ENCODE measurements at regions not wholly inside any gene's neighbourhood (a gene's known extent, or its start where the extent isn't known, plus 50 kb on each side); places are given as distances from the start of the nearest gene placed in this dataset.
"Not testable (repeated sequence)": the region's sequence is repeated elsewhere in the genome, so short reads cannot be mapped to it uniquely, and the experiment has no call there.

DNA sequence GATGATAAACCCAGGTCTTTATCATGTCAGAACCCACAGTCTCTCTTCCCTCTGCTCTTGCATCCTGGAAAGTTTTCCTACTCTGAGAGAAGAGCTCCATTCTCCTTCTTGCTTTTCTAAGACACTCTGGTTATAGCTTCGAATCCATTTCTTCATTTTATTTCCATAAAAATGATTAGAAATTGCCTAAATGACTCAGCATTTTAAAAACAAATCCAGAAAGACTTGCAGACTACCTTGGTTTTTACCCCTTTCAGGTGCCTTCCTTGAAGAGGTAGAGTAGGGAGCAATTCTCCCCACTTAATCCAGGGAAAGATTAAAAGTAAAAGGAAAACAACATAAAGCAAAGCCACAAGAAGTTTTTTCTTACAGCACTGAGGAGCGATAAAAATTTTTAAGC, 1256.0 kb downstream of the ROBO1 start:
- no peak for DNase-seq (ENCODE audit: low read depth in 2 of 2)

DNA sequence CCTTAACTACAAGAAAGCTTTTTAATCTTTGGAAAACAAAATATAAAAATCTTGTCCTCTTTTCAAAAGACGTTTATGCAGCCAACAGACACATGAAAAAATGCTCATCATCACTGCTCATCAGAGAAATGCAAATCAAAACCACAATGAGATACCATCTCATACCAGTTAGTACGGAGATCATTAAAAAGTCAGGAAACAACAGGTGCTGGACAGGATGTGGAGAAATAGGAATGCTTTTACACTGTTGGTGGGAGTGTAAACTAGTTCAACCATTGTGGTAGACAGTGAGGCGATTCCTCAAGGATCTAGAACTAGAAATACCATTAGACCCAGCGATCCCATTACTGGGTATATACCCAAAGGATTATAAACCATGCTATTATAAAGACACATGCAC, 1255.0 kb downstream of the ROBO1 start:
- DNase-seq (ENCODE audit: low read depth in 2 of 2) = not testable (repeated sequence)

GRCh38 chr3:78516437-78516836, 1251.4 kb downstream of the ROBO1 start:
- no peak for DNase-seq (ENCODE audit: low read depth in 2 of 2)

DNA sequence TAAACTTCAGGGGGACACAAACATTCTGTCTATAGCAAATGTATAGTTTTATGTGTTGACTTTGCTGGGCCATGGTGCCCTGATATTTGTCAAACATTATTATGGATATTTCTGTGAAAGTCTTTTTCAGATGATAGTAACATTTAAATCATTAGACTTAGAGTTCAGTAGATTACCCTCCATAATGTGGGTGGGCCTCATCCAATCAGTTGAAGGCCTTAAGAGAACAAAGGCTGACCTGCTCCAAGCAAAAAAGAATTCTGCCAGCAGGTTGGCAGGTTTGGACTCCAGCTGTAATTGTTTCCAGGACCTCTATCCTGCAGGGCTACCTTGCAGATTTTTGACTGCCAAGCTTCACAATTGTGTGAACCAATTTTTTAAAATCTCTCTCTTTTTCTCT, 1250.9 kb downstream of the ROBO1 start:
- DNase-seq (ENCODE audit: low read depth in 2 of 2) = no peak

GRCh38 chr3:78517965-78518364, 1249.8 kb downstream of the ROBO1 start:
- no peak for DNase-seq (ENCODE audit: low read depth in 2 of 2)

DNA sequence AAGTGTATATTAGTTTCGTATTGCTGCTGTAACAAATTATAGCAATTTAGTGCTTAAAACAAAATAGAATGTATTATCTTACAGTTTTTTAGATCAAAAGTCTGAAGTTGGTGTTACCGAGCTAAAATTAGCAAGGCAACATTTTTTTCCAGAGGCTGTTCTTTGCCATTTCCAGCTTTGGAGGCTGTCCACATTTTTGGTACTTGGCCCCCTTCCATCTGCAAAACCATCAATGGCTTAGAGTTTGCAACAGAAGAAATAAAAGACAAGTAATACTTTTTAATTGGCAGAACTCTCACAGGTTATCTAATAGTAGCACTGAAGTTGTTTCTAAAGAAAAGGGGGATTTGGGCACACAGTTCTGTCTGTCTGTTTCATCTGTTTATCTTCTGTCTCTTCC, 1248.5 kb downstream of the ROBO1 start:
- DNase-seq (ENCODE audit: low read depth in 2 of 2) = peak in 1 of 2 experiments; percentile 11

DNA sequence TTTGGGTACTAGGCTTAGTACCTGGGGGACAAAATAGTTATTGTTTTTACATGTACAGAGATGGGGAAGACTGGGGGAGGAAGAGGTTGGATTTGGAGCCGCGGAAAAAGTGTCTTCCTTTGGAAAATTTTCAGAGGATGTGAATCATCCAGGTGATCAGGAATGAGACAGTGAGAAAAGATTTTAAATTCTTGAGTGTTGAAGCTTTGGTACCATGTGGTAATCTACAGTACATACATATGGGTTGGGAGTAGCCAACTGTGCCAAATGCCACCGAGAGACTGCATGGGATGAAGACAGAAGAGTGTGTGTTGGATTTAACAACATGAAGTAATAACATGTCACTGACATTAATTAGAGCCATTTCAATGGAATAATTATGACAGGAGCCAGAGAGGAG, 1238.2 kb downstream of the ROBO1 start:
- DNase-seq (ENCODE audit: low read depth in 2 of 2) = no peak

DNA sequence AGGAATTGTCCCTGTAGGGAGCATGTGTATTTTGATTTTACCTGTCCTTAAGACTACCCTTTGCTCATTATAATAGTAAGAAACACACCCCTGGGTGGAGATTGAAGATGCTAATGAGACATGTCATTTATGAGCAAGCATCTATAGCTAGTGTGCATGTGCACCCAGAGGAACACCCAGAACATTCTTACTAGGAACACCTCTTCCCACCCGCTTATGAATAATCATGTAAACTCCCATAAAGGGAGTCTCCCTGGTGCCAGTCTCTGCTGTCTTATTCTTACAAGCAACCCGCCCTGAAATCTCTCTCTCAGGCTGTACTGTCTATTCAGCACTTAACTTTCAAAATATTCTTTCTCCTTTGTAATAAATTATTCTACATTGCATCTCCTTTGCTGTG, 1227.3 kb downstream of the ROBO1 start:
- DNase-seq (ENCODE audit: low read depth in 2 of 2) = no peak

- no peak for DNase-seq (ENCODE audit: low read depth in 2 of 2)
Measured at GRCh38 chr3:78545827-78546226, 1222.0 kb downstream of the ROBO1 start.

Measured in fibroblast of skin of left quadriceps (primary cell).